ENCODE measurements at regions not wholly inside any gene's neighbourhood (a gene's known extent, or its start where the extent isn't known, plus 50 kb on each side); places are given as distances from the start of the nearest gene placed in this dataset.

DNA sequence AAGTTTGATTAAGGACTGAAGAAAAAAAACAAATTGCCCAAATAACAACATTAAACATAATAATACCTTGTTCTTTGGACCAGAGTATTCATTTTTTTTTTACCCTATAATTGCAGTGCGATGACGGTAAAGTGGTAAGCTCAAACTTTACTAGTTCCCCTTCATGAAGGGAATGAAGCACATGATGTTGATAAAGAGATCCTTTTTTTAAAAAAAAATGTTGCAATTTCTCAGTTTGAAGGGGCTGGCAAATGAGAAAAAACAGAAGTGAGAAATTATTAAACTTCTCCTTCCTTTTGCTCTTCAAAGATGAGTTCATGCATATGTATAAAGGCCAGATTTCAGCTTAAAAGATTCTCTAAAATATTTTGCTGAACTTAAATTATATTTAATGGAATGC, 231.7 kb downstream of the C4orf33 start:
- Histone ChIP-seq H3K36me3 (ENCODE audit: control insufficient read depth in 2 of 2, extremely low read depth in 1 of 2, insufficient read depth in 2 of 2, low read length in 2 of 2) (no peaks in the 10 kb centered on the region), H3K4me1 (ENCODE audit: control insufficient read depth, extremely low read depth, insufficient read depth, low read length) (no peaks in the 10 kb centered on the region), H3K9me3 (ENCODE audit: control insufficient read depth, low read depth, low read length) (no peaks in the 10 kb centered on the region), H2AFZ (ENCODE audit: control insufficient read depth, low read length) (no peak overlapping the region), H4K20me1 (ENCODE audit: control insufficient read depth, extremely low read depth, insufficient read depth, low read length) (no peaks in the 10 kb centered on the region), H3K79me2 (ENCODE audit: control insufficient read depth, insufficient read depth, low read length) (no peaks in the 10 kb centered on the region), H3K9ac (ENCODE audit: control insufficient read depth, extremely low read depth, insufficient read depth, low read length) (no peak overlapping the region), H3K27ac (ENCODE audit: control insufficient read depth, insufficient read depth, low read length) (no peak overlapping the region), H3K27me3 (ENCODE audit: control insufficient read depth, extremely low read depth, insufficient read depth, low read length) (no peaks in the 10 kb centered on the region), H3K4me2 (ENCODE audit: control insufficient read depth, extremely low read depth, insufficient read depth, low read depth, low read length) (no peak overlapping the region), H3K4me3 (ENCODE audit: control insufficient read depth in 2 of 3, extremely low read depth in 1 of 3, insufficient read depth in 2 of 3, low read depth in 1 of 3, low read length in 3 of 3) (no peak overlapping the region), H3K9me1 (ENCODE audit: control insufficient read depth, extremely low read depth, insufficient read depth, low read length) (no peaks in the 10 kb centered on the region)
- FAIRE-seq (no peak), DNase-seq (ENCODE audit: low read depth, low spot score) (no peak)
- TF ChIP-seq, protein P1, sequence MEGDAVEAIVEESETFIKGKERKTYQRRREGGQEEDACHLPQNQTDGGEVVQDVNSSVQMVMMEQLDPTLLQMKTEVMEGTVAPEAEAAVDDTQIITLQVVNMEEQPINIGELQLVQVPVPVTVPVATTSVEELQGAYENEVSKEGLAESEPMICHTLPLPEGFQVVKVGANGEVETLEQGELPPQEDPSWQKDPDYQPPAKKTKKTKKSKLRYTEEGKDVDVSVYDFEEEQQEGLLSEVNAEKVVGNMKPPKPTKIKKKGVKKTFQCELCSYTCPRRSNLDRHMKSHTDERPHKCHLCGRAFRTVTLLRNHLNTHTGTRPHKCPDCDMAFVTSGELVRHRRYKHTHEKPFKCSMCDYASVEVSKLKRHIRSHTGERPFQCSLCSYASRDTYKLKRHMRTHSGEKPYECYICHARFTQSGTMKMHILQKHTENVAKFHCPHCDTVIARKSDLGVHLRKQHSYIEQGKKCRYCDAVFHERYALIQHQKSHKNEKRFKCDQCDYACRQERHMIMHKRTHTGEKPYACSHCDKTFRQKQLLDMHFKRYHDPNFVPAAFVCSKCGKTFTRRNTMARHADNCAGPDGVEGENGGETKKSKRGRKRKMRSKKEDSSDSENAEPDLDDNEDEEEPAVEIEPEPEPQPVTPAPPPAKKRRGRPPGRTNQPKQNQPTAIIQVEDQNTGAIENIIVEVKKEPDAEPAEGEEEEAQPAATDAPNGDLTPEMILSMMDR (optimal IDR thresholded peaks at IDR 0.05 in 1 of 3, IDR thresholded peaks at IDR 0.05 in 1 of 3, conservative IDR thresholded peaks at IDR 0.05 in 1 of 3; ENCODE audit: extremely low read depth in 1 of 3, insufficient read depth in 2 of 3, low read length in 3 of 3), result no peak
- no peak for TF ChIP-seq EZH2 (IDR thresholded peaks at IDR 0.05; ENCODE audit: low read length)
- dilution Hi-C loops (cut with MboI; ENCODE audit: extremely low pct_ligation_motif_present, low sequenced_read_pairs), result no loop called here

GRCh38 chr4:129328162-129328561, 232.2 kb downstream of the C4orf33 start:
- TF ChIP-seq, protein P1 (optimal IDR thresholded peaks at IDR 0.05 in 1 of 3, IDR thresholded peaks at IDR 0.05 in 1 of 3, conservative IDR thresholded peaks at IDR 0.05 in 1 of 3; ENCODE audit: extremely low read depth in 1 of 3, insufficient read depth in 2 of 3, low read length in 3 of 3), result no peak
- no peak for TF ChIP-seq EZH2 (IDR thresholded peaks at IDR 0.05; ENCODE audit: low read length)
- no peaks in the 10 kb centered on the region for H3K4me1 ChIP-seq (ENCODE audit: control insufficient read depth, extremely low read depth, insufficient read depth, low read length)
- H3K4me2 ChIP-seq (ENCODE audit: control insufficient read depth, extremely low read depth, insufficient read depth, low read depth, low read length), result no peak overlapping the region
- no peaks in the 10 kb centered on the region for H3K36me3 ChIP-seq (ENCODE audit: control insufficient read depth in 2 of 2, extremely low read depth in 1 of 2, insufficient read depth in 2 of 2, low read length in 2 of 2)
- FAIRE-seq (no peak), DNase-seq (ENCODE audit: low read depth, low spot score) (no peak)
- H3K79me2 ChIP-seq (ENCODE audit: control insufficient read depth, insufficient read depth, low read length), result no peaks in the 10 kb centered on the region
- dilution Hi-C loops (cut with MboI; ENCODE audit: extremely low pct_ligation_motif_present, low sequenced_read_pairs), result no loop called here
- no peak overlapping the region for H2AFZ ChIP-seq (ENCODE audit: control insufficient read depth, low read length)
- no peak overlapping the region for H3K4me3 ChIP-seq (ENCODE audit: control insufficient read depth in 2 of 3, extremely low read depth in 1 of 3, insufficient read depth in 2 of 3, low read depth in 1 of 3, low read length in 3 of 3)
- no peak overlapping the region for H3K27ac ChIP-seq (ENCODE audit: control insufficient read depth, insufficient read depth, low read length)
- H3K27me3 ChIP-seq (ENCODE audit: control insufficient read depth, extremely low read depth, insufficient read depth, low read length), result no peaks in the 10 kb centered on the region
- no peaks in the 10 kb centered on the region for H3K9me3 ChIP-seq (ENCODE audit: control insufficient read depth, low read depth, low read length)
- H3K9ac ChIP-seq (ENCODE audit: control insufficient read depth, extremely low read depth, insufficient read depth, low read length), result no peak overlapping the region
- H4K20me1 ChIP-seq (ENCODE audit: control insufficient read depth, extremely low read depth, insufficient read depth, low read length), result no peaks in the 10 kb centered on the region
- H3K9me1 ChIP-seq (ENCODE audit: control insufficient read depth, extremely low read depth, insufficient read depth, low read length), result no peaks in the 10 kb centered on the region
